NCI-H524 treated with DMSO at 0.1 percent for 48 hours (cell line): ENCODE measurements at regions not wholly inside any gene's neighbourhood (a gene's known extent, or its start where the extent isn't known, plus 50 kb on each side); places are given as distances from the start of the nearest gene placed in this dataset.

Experiments used
- DNase-seq: peaks from one replicate; lab custom pipeline; 2025; lab: John Stamatoyannopoulos, UW

- no peak for DNase-seq
Measured at GRCh38 chr15:35727627-35728026, 181.7 kb upstream of the DPH6 start.

GRCh38 chr15:35728219-35728940 lies 182.4 kb upstream of the DPH6 start:
- DNase-seq = no peak

GRCh38 chr15:35736150-35736549 lies 190.2 kb upstream of the DPH6 start:
- no peak for DNase-seq

GRCh38 chr15:35737441-35737840 lies 191.5 kb upstream of the DPH6 start:
- DNase-seq = no peak

GRCh38 chr15:35738370-35738769 lies 192.4 kb upstream of the DPH6 start:
- no peak for DNase-seq

GRCh38 chr15:35740761-35741160 lies 194.8 kb upstream of the DPH6 start:
- no peak for DNase-seq

GRCh38 chr15:35741395-35741794 lies 195.4 kb upstream of the DPH6 start:
- no peak for DNase-seq

GRCh38 chr15:35741881-35742280 lies 195.9 kb upstream of the DPH6 start:
- DNase-seq = no peak

- no peak for DNase-seq
Measured at GRCh38 chr15:35743321-35743720, 197.4 kb upstream of the DPH6 start.

GRCh38 chr15:35746121-35746520 lies 200.2 kb upstream of the DPH6 start:
- no peak for DNase-seq

- no peak for DNase-seq
Measured at GRCh38 chr15:35748105-35748504, 202.1 kb upstream of the DPH6 start.

GRCh38 chr15:35750051-35750450 lies 204.1 kb upstream of the DPH6 start:
- no peak for DNase-seq

GRCh38 chr15:35751413-35752133 lies 205.6 kb upstream of the DPH6 start:
- DNase-seq = peak; percentile 23

GRCh38 chr15:35752134-35752466 lies 206.1 kb upstream of the DPH6 start:
- DNase-seq = no peak

- no peak for DNase-seq
Measured at GRCh38 chr15:35753486-35753885, 207.5 kb upstream of the DPH6 start.

- no peak for DNase-seq
Measured at GRCh38 chr15:35755237-35755802, 209.4 kb upstream of the DPH6 start.

- DNase-seq = no peak
Measured at GRCh38 chr15:35756623-35757022, 210.7 kb upstream of the DPH6 start.

GRCh38 chr15:35757361-35757760 lies 211.4 kb upstream of the DPH6 start:
- no peak for DNase-seq

GRCh38 chr15:35757765-35758164 lies 211.8 kb upstream of the DPH6 start:
- no peak for DNase-seq

- DNase-seq = no peak
Measured at GRCh38 chr15:35764661-35765519, 218.9 kb upstream of the DPH6 start.

GRCh38 chr15:35768949-35769348 lies 223.0 kb upstream of the DPH6 start:
- no peak for DNase-seq

GRCh38 chr15:35769656-35770055 lies 223.7 kb upstream of the DPH6 start:
- no peak for DNase-seq
